GM12872 (cell line): ENCODE measurements at regions not wholly inside any gene's neighbourhood (a gene's known extent, or its start where the extent isn't known, plus 50 kb on each side); places are given as distances from the start of the nearest gene placed in this dataset.

Experiments used
- TF ChIP-seq, protein P1 (sequence below): IDR thresholded peaks from 3 replicates; pipeline ENCODE4 v1.5.1; 2011; ENCODE audit warnings: low read depth, mild to moderate bottlenecking, low read length, moderate library complexity; ENCODE audit not compliant: insufficient read depth

DNA sequence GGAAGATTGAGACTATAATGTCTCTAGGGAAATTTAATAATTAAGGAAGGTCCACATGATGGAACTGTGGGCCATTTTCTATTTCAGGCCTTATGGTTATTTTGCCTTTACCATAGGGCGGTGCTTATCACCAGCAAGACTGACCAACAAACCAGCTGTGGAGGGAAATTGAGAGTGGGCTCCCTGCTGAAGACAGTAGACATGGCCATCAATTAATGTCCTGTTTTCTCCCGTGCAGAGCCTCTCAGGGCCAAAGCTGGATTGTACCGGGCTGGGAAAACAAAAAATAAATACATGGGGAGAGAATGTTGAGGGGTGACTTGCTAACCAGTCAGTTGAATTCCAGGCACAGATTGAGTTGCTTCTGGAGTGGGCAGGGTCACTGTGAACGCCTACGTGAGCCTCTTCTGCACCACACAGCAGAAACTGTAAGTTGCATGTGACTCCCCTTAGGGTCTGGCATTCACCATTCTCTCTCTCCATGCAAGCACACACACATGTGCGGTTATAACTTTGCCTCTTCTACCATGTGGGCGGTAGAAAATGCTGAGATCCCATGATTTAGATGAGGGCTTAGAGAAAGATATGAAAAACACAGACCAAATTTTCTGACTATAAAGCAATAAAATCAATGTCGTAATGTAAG is 128.5 kb downstream of the COPS8 start:
- TF ChIP-seq, protein P1, sequence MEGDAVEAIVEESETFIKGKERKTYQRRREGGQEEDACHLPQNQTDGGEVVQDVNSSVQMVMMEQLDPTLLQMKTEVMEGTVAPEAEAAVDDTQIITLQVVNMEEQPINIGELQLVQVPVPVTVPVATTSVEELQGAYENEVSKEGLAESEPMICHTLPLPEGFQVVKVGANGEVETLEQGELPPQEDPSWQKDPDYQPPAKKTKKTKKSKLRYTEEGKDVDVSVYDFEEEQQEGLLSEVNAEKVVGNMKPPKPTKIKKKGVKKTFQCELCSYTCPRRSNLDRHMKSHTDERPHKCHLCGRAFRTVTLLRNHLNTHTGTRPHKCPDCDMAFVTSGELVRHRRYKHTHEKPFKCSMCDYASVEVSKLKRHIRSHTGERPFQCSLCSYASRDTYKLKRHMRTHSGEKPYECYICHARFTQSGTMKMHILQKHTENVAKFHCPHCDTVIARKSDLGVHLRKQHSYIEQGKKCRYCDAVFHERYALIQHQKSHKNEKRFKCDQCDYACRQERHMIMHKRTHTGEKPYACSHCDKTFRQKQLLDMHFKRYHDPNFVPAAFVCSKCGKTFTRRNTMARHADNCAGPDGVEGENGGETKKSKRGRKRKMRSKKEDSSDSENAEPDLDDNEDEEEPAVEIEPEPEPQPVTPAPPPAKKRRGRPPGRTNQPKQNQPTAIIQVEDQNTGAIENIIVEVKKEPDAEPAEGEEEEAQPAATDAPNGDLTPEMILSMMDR, result no peak

DNA sequence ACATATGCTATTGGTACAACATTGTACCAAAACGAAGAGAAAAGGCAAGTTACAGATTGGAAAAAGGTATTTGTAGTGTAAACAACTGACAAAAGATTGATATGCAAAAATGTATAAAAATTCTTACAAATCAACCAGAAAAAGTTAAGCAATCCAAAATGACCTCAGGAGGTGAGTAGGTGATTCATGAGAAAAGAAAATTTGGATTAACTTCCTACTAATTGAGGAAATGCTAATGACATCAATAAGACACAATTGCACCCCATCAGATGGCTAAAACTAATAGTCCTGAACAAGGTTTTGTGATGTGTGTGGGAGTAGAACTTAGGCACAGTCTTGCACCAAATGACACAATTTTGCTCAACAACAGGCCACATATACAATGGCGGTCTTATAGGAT is 129.3 kb downstream of the COPS8 start:
- TF ChIP-seq, protein P1, result no peak

DNA sequence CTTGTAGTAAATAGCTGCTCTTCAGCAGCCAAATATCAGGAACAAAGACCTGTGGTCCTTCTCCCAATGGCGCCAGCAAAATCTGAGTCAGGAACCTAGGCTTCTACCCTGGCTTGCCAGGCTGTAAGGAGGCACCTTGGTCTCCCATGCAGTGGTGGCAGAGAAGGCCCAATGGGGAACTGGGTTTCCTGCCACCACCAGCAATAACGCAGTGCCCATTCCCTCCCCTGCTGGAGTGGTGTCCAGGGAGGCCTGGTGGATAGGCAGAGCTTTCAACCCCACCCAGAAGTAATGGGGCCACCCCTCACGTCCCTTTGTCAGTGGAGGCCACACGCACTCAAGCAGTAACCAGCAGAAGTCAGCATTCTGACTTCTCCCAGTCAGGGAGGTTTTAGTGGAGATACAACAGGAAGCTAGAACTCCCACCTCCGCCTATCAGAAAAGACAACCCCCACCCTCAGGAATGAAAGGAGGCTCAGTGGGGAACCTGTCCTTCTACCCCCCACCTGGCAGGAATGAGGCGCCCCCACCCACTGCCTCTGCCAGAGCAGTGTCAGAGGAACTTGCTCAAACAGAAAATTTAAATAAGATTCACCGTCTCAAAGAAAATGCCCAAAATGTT is 132.4 kb downstream of the COPS8 start:
- TF ChIP-seq, protein P1, result no peak

DNA sequence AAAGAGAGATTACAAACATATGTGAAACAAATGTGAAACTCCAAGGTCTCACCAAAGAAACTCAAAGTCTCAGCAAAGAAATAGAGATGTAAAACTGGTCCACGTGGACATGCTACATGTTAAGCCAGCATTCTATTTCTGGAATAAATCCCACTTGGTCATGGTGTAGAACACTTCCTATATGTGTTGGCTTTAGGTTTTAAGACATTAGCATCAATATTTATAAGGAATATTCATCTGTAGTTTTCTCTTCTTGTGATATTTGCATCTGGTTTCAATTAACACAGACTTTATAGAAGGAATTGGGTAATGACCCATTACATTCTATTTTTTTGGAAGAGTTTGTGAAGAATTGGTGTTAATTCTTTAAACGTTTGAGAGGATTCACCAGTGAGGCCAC is 133.1 kb downstream of the COPS8 start:
- TF ChIP-seq, protein P1, result no peak

DNA sequence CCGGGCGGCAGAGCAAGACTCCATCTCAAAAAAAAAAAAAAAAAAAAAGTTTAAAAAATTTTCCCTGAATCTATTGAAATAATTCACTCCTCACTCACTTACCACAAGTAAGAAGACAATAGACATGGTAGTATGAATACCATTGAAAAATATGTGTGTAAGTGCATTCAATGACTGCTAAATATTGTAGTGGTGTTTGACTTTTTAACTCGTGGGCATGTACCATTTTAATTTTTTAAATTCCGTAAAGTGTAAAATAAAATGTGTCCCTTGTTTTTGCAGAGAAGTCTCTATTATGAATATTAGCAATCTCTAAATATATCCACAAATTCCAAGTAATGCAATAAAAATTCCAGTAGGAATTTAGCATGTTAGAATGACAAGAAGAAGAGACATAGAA is 134.1 kb downstream of the COPS8 start:
- TF ChIP-seq, protein P1, result no peak

DNA sequence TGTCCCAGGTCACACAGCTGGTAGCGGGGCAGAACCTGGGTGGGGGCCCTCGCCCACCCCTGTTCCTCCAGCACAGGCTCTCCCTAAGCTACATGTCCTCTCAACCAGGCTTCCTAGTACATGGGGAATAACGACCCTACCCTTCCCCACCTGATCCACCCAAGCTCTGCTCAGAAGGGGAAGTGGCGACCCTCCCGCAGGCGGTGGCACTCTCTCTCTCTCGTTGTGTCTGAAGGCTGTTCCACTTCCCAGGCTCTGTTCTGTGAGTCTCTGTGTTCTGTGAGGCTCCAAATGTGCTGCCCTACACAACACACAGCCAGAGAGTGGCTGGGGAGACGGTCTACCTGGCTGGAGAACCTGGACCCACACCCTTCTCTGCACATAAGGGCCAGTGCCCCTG is 135.8 kb downstream of the COPS8 start:
- TF ChIP-seq, protein P1, result no peak

DNA sequence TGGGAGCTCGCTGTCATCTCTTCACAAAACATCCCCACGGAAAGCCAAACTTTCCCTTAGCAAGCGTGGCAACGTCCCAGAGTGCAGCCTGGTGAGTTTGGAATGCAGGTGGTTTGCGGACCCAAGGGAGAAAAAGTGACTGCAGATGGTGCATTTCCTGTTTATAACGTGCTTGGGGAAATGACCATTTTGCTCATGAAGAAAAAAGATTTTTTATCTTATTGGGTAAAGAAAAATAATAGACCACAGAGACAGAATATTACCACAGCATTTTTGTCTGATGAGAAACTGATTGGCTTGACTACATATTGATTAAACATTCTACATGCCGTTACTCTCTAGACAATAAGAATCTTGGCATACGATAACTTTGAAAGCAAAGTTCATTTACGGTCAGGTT is 136.5 kb downstream of the COPS8 start:
- TF ChIP-seq, protein P1, result no peak
